GM13977 (cell line): ENCODE measurements at regions not wholly inside any gene's neighbourhood (a gene's known extent, or its start where the extent isn't known, plus 50 kb on each side); places are given as distances from the start of the nearest gene placed in this dataset.

ENCODE experiments used
- DNase-seq: peaks from one replicate; pipeline ENCODE4 v3.0.0; 2012; ENCODE audit warnings: low spot score
- in situ Hi-C: fragments of 300-500 bp; cut with MboI; formaldehyde crosslinking; loops from one replicate; pipeline ENCODE4 v1.12.0; 2022; ENCODE audit warnings: low sequenced_read_pairs, low pct_unique_long_range_greater_than_20kb, mixed read lengths, inconsistent platforms; ENCODE audit not compliant: unreplicated experiment
- TF ChIP-seq, protein P1 (sequence below): IDR thresholded peaks from 2 replicates; pipeline ENCODE4 v1.5.1; 2012; ENCODE audit warnings: mild to moderate bottlenecking, control low read depth; ENCODE audit not compliant: insufficient read depth; ENCODE audit errors: extremely low read depth, missing control alignments

DNA sequence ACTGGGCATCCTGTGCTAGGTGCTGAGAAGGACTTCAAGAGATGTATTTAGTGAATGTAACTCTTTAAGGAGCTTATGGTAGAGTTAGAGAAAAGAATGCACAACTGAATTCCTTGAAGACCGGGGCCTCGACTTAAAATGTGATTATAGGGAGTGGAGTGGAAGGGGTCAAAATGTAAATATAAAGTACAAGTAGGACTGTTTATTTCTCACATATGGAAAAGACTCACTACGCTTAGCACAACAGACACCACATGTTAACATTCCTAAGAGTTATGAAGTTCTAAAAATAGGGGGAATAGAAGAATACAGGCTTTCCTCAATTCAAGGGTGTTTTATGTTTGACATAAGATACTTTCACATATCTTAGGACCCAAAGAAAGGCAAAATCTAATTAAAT, 117.8 kb upstream of the OSMR start:
- TF ChIP-seq, protein P1, sequence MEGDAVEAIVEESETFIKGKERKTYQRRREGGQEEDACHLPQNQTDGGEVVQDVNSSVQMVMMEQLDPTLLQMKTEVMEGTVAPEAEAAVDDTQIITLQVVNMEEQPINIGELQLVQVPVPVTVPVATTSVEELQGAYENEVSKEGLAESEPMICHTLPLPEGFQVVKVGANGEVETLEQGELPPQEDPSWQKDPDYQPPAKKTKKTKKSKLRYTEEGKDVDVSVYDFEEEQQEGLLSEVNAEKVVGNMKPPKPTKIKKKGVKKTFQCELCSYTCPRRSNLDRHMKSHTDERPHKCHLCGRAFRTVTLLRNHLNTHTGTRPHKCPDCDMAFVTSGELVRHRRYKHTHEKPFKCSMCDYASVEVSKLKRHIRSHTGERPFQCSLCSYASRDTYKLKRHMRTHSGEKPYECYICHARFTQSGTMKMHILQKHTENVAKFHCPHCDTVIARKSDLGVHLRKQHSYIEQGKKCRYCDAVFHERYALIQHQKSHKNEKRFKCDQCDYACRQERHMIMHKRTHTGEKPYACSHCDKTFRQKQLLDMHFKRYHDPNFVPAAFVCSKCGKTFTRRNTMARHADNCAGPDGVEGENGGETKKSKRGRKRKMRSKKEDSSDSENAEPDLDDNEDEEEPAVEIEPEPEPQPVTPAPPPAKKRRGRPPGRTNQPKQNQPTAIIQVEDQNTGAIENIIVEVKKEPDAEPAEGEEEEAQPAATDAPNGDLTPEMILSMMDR: no peak
- in situ Hi-C loops: no loop called here
- DNase-seq: no peak

DNA sequence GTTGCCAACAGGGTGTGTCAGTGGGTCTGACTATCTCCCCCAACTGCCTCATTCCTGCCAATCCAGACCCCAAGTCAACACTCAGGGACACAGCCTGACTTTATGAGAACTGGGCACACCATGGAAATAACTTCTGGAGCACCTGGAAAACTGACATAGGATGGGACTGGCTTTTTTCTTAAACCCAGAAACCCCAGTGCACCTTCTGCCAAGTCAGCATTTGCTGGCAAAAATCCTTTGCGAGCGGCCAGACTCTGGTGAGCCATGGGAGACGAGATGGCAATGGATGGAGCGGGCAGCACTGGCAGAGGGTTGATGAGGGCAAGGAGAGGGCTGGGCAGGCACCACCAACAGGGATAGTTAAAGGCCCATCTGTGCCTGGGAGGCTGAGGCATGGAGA, 114.4 kb upstream of the OSMR start:
- DNase-seq: no peak
- in situ Hi-C loops: no loop called here
- TF ChIP-seq, protein P1: no peak

DNA sequence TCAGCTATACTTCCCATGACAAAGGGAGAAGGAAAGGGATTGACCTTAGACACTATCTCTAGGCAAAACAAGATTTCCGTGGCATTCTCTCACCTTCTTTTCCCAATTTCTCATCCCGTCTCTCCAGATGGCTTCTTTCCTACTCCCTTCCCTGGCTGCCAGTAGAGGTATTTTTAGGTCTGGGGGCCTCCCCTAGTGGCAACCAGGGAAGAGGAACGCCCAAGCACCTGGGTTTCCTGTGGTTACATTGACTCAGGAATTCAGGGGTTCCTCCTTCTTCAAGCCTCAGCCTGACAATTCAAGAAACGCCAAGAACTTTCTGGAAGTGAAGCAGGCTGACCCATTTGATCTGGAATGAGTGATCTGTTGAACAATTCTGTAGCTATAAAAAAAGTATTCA, 111.5 kb upstream of the OSMR start:
- in situ Hi-C loops: no loop called here
- no peak for DNase-seq
- TF ChIP-seq, protein P1: no peak

DNA sequence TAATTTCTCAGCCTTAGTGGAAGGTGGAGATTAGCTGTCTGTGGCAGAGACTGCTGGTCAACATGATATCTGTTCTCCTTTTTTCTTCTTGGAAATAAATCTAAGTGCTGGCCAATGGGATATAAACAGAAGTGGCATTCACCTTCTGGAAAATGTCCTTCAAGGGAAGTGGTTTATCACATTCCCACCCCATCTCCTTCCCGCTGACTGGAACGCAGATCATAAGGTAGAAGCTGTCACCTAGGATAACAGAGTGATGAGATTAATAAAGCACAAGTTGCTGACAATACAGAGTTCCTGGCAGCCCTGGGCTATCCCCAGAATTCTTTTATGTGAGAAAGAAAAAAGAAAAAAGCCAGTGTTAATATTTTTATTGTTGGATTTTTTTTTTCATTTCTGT, 109.7 kb upstream of the OSMR start:
- TF ChIP-seq, protein P1: no peak
- DNase-seq: no peak
- in situ Hi-C loops: no loop called here

DNA sequence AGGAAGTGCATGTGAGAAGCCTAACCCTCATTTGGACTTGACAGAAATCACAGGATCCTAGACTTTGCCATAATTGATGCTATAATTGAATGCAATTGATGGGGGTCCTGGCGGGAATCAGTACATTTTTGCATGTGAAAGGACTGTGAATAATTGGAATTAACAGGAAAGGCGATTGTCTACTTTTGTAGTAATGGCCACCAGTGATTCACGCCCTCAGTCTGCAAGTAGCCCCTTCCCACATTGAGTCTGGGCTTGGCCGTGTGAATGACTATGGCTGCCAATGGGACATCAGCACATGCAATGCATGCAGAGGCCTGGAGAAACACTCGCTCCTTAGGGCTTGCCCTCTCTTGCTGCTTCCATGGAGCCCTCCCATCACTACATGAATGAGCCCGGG, 107.8 kb upstream of the OSMR start:
- TF ChIP-seq, protein P1: no peak
- in situ Hi-C loops: no loop called here
- no peak for DNase-seq

DNA sequence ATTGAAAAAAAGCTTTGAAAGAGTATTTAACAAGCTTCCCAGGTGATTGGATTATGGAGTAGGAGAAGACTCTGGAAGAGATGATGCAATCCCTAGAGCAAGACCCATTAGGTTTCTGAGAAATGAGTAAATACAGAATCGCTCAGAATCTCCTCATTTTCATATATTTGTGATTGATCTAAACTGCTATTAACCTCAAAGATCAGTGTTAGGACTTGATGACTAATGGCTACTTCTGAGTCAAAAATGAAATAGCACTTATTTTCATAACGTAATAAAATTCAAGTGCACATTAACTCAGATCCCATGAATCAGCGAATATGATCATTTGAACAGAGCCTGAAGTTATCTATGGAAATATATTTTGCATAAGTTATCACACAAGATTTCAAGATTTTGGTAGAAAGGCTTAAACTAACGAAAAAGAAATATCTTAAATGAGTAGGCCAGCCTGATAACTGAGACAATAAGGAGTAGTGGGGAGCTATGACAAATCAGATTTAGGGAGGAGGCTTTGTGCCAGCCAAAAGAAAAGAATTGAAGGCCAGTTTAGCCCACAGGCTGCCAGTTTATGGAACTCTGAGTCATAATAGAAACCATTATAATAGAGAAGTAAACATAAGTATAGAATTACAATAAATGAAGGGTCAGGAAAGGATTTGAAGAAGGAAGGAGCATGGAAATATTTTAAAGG, 106.7 kb upstream of the OSMR start:
- in situ Hi-C loops: no loop called here
- DNase-seq: no peak
- TF ChIP-seq, protein P1: no peak
